HG02763 (cell line): ENCODE measurements at regions not wholly inside any gene's neighbourhood (a gene's known extent, or its start where the extent isn't known, plus 50 kb on each side); places are given as distances from the start of the nearest gene placed in this dataset.

Experiments
- ATAC-seq: cut with Tn5 transposase; IDR thresholded peaks from one replicate; pipeline ENCODE4 v1.9.1; 2021; ENCODE audit warnings: mild to moderate bottlenecking, moderate library complexity; ENCODE audit not compliant: unreplicated experiment

GRCh38 chr10:21327289-21327993 is 198.0 kb downstream of the SKIDA1 start:
- no peak for ATAC-seq

- ATAC-seq, result no peak
These were observed 198.7 kb downstream of the SKIDA1 start for GRCh38 chr10:21326594-21327288.

GRCh38 chr10:21318540-21319167 is 206.8 kb downstream of the SKIDA1 start:
- no peak for ATAC-seq

- ATAC-seq, result no peak
These were observed 207.6 kb downstream of the SKIDA1 start for GRCh38 chr10:21317902-21318301.

- no peak for ATAC-seq
These were observed 209.7 kb downstream of the SKIDA1 start for GRCh38 chr10:21315645-21316220.

- ATAC-seq, result no peak
These were observed 210.4 kb downstream of the SKIDA1 start for GRCh38 chr10:21314906-21315644.

GRCh38 chr10:21314111-21314626 is 211.3 kb downstream of the SKIDA1 start:
- no peak for ATAC-seq

GRCh38 chr10:21313691-21314090 is 211.8 kb downstream of the SKIDA1 start:
- ATAC-seq, result no peak

- no peak for ATAC-seq
These were observed 214.1 kb downstream of the SKIDA1 start for GRCh38 chr10:21311426-21311825.

- ATAC-seq, result no peak
These were observed 216.1 kb downstream of the SKIDA1 start for GRCh38 chr10:21309427-21309826.

- no peak for ATAC-seq
These were observed 216.5 kb downstream of the SKIDA1 start for GRCh38 chr10:21308946-21309345.

- ATAC-seq, result no peak
These were observed 217.5 kb downstream of the SKIDA1 start for GRCh38 chr10:21308018-21308417.

GRCh38 chr10:21304608-21305007 is 220.9 kb downstream of the SKIDA1 start:
- ATAC-seq, result no peak

- ATAC-seq, result no peak
These were observed 221.3 kb downstream of the SKIDA1 start for GRCh38 chr10:21304198-21304597.

GRCh38 chr10:21300551-21300950 is 224.9 kb downstream of the SKIDA1 start:
- ATAC-seq, result no peak

- no peak for ATAC-seq
These were observed 226.2 kb downstream of the SKIDA1 start for GRCh38 chr10:21299330-21299729.

GRCh38 chr10:21298701-21299100 is 226.8 kb downstream of the SKIDA1 start:
- ATAC-seq, result no peak

- no peak for ATAC-seq
These were observed 227.7 kb downstream of the SKIDA1 start for GRCh38 chr10:21297603-21298383.

GRCh38 chr10:21296575-21297355 is 228.7 kb downstream of the SKIDA1 start:
- no peak for ATAC-seq
